Activated CD4-positive, alpha-beta T cell treated with anti-CD3 and anti-CD28 coated beads, Interleukin-2, amount 50 U/mL, for 4 hours (primary cell): ENCODE measurements at regions not wholly inside any gene's neighbourhood (a gene's known extent, or its start where the extent isn't known, plus 50 kb on each side); places are given as distances from the start of the nearest gene placed in this dataset.
"Not testable (repeated sequence)": the region's sequence is repeated elsewhere in the genome, so short reads cannot be mapped to it uniquely, and the experiment has no call there.

Source experiments
- DNase-seq, 2 experiments: peaks; one replicate each; pipeline ENCODE4 v3.0.0-alpha.2; 2020

- DNase-seq, result no peak
Measured at GRCh38 chr13:63843766-63844699, 2428.4 kb upstream of the PCDH20 start.

- no peak for DNase-seq
Measured at GRCh38 chr13:63842102-63842501, 2426.5 kb upstream of the PCDH20 start.

GRCh38 chr13:63840551-63841421, 2425.1 kb upstream of the PCDH20 start:
- no peak for DNase-seq

- DNase-seq, result no peak
Measured at GRCh38 chr13:63838366-63839110, 2422.9 kb upstream of the PCDH20 start.

- DNase-seq, result not testable (repeated sequence)
Measured at GRCh38 chr13:63837701-63838100, 2422.1 kb upstream of the PCDH20 start.

GRCh38 chr13:63829609-63830008, 2414.0 kb upstream of the PCDH20 start:
- DNase-seq, result not testable (repeated sequence)

GRCh38 chr13:63821785-63822184, 2406.1 kb upstream of the PCDH20 start:
- not testable (repeated sequence) for DNase-seq

- not testable (repeated sequence) for DNase-seq
Measured at GRCh38 chr13:63811428-63812004, 2395.9 kb upstream of the PCDH20 start.

- not testable (repeated sequence) for DNase-seq
Measured at GRCh38 chr13:63791134-63791533, 2375.5 kb upstream of the PCDH20 start.

- DNase-seq, result no peak
Measured at GRCh38 chr13:63774133-63774532, 2358.5 kb upstream of the PCDH20 start.

- no peak for DNase-seq
Measured at GRCh38 chr13:63773476-63773875, 2357.8 kb upstream of the PCDH20 start.

- not testable (repeated sequence) for DNase-seq
Measured at GRCh38 chr13:63757683-63758082, 2342.0 kb upstream of the PCDH20 start.

GRCh38 chr13:63749857-63750256, 2334.2 kb upstream of the PCDH20 start:
- not testable (repeated sequence) for DNase-seq

- DNase-seq, result not testable (repeated sequence)
Measured at GRCh38 chr13:63741814-63742101, 2326.1 kb upstream of the PCDH20 start.

- no peak for DNase-seq
Measured at GRCh38 chr13:63741029-63741813, 2325.6 kb upstream of the PCDH20 start.

GRCh38 chr13:63739112-63739735, 2323.6 kb upstream of the PCDH20 start:
- DNase-seq, result not testable (repeated sequence)

- no peak for DNase-seq
Measured at GRCh38 chr13:63737418-63737817, 2321.8 kb upstream of the PCDH20 start.

GRCh38 chr13:63731896-63732295, 2316.2 kb upstream of the PCDH20 start:
- DNase-seq, result no peak

GRCh38 chr13:63712159-63712558, 2296.5 kb upstream of the PCDH20 start:
- not testable (repeated sequence) for DNase-seq

- DNase-seq, result no peak
Measured at GRCh38 chr13:63706751-63707150, 2291.1 kb upstream of the PCDH20 start.

GRCh38 chr13:63704521-63704920, 2288.9 kb upstream of the PCDH20 start:
- no peak for DNase-seq
